CD4-positive, alpha-beta T cell (primary cell): ENCODE measurements at regions not wholly inside any gene's neighbourhood (a gene's known extent, or its start where the extent isn't known, plus 50 kb on each side); places are given as distances from the start of the nearest gene placed in this dataset.

Source experiments
- ATAC-seq: fragments of 200-7000 bp; cut with Tn5 transposase; one replicate; pipeline ENCODE4 v1.10.0; 2022; ENCODE audit warnings: mild to moderate bottlenecking; ENCODE audit not compliant: poor library complexity
- CTCF ChIA-PET: fragments of 350-600 bp; sonication (Branson Sonifier 250); formaldehyde crosslinking; loops from one replicate; lab custom pipeline; 2021; ENCODE audit warnings: antibody characterized with exemption, inconsistent platforms; lab: Charles Lee
- POLR2A ChIA-PET: fragments of 350-600 bp; sonication (Branson Sonifier 250); formaldehyde crosslinking; loops from one replicate; lab custom pipeline; 2021; ENCODE audit warnings: antibody characterized with exemption, inconsistent platforms; lab: Charles Lee
- DNase-seq, 14 experiments: peaks; one replicate each; pipeline ENCODE4 v3.0.0-alpha.2; 2013 to 2020; ENCODE audit warnings: mixed read lengths in 2 of 14
- H3K27ac ChIP-seq, 2 donors: one replicate each; pipeline versions ENCODE4 v1.5.1 to v1.7.0; 2013; ENCODE audit warnings: low read length in 2 of 2, low read depth in 1 of 2, mild to moderate bottlenecking in 1 of 2
- H3K27me3 ChIP-seq, 2 experiments: 1 replicate in 1 of 2; 2 replicates in 1 of 2; pipeline versions ENCODE4 v1.6.1 to v1.7.0; 2013; ENCODE audit warnings: low read length in 2 of 2, control low read depth in 1 of 2, mild to moderate bottlenecking in 1 of 2, moderate library complexity in 1 of 2; ENCODE audit not compliant: insufficient read depth in 2 of 2, control insufficient read depth in 1 of 2
- H3K36me3 ChIP-seq: one replicate; pipeline ENCODE4 v1.6.1; 2013; ENCODE audit warnings: low read length, control low read depth; ENCODE audit not compliant: insufficient read depth
- H3K4me1 ChIP-seq: one replicate; pipeline ENCODE4 v1.6.1; 2013; ENCODE audit warnings: low read length, control low read depth; ENCODE audit not compliant: insufficient read depth
- H3K4me3 ChIP-seq: one replicate; pipeline ENCODE4 v1.5.1; 2013; ENCODE audit warnings: mild to moderate bottlenecking, low read length, moderate library complexity
- H3K9me3 ChIP-seq, 2 experiments: 1 replicate in 1 of 2; 2 replicates in 1 of 2; pipeline versions ENCODE4 v1.6.1 to v1.7.0; 2013; ENCODE audit warnings: low read length in 2 of 2, mild to moderate bottlenecking in 2 of 2, control low read depth in 1 of 2, moderate library complexity in 1 of 2; ENCODE audit not compliant: control insufficient read depth in 1 of 2, insufficient read depth in 1 of 2
- H3K27ac Mint-ChIP-seq: one replicate; pipeline ENCODE4 v1.8.0; 2020; ENCODE audit warnings: mixed read lengths
- H3K27me3 Mint-ChIP-seq: one replicate; pipeline ENCODE4 v1.8.0; 2021; ENCODE audit warnings: mixed read lengths
- H3K36me3 Mint-ChIP-seq: one replicate; pipeline ENCODE4 v1.8.0; 2021; ENCODE audit warnings: low read depth, mixed read lengths
- H3K4me1 Mint-ChIP-seq: one replicate; pipeline ENCODE4 v1.8.0; 2021; ENCODE audit warnings: low read depth, mixed read lengths
- H3K4me3 Mint-ChIP-seq: one replicate; pipeline ENCODE4 v1.8.0; 2020; ENCODE audit warnings: mild to moderate bottlenecking, mixed read lengths
- H3K9me3 Mint-ChIP-seq: one replicate; pipeline ENCODE4 v1.8.0; 2020; ENCODE audit warnings: mixed read lengths
- CTCF ChIP-seq: fragments of 200-600 bp; IDR thresholded peaks from one replicate; pipeline ENCODE4 v1.8.0; 2022; ENCODE audit warnings: antibody characterized with exemption, mild to moderate bottlenecking
- intact Hi-C, 2 experiments: fragments of 100-400 bp; cut with DNase I in 1 of 2; cut with micrococcal nuclease in 1 of 2; formaldehyde crosslinking; loops; one replicate each; pipeline versions ENCODE4 v1.15.1 to v1.9.0; 2023 to 2025; cut with DNase I, micrococcal nuclease

GRCh38 chr7:136228171-136228570 is 251.0 kb upstream of the MTPN start:
- ChIA-PET POLR2A (no interaction called here), CTCF (no interaction called here)
- H3K4me3 ChIP-seq = no peak overlapping the region
- no peaks in the 10 kb centered on the region for H3K4me1 Mint-ChIP-seq
- H3K27me3 Mint-ChIP-seq = no peaks in the 10 kb centered on the region
- no peaks in the 10 kb centered on the region for H3K4me1 ChIP-seq
- TF ChIP-seq CTCF = no peak
- peaks cover 4% of the 10 kb centered on the region for H3K36me3 Mint-ChIP-seq
- ATAC-seq (no peak), DNase-seq (no peak)
- no peaks in the 10 kb centered on the region for H3K27me3 ChIP-seq
- H3K9me3 Mint-ChIP-seq = peaks cover 15% of the 10 kb centered on the region
- intact Hi-C loops = no loop called here
- no peak overlapping the region for H3K4me3 Mint-ChIP-seq
- H3K27ac Mint-ChIP-seq = no peak overlapping the region
- H3K36me3 ChIP-seq = no peaks in the 10 kb centered on the region
- H3K9me3 ChIP-seq = peaks cover 4 to 10% of the 10 kb centered on the region in 2 experiments
- H3K27ac ChIP-seq = no peak overlapping the region

- intact Hi-C loops = no loop called here
- no peaks in the 10 kb centered on the region for H3K27me3 Mint-ChIP-seq
- H3K27ac Mint-ChIP-seq = no peak overlapping the region
- ChIA-PET CTCF (no interaction called here), POLR2A (no interaction called here)
- H3K9me3 Mint-ChIP-seq = peaks cover 4% of the 10 kb centered on the region
- H3K4me1 Mint-ChIP-seq = no peaks in the 10 kb centered on the region
- H3K9me3 ChIP-seq = peaks cover 0 to 5% of the 10 kb centered on the region in 2 experiments
- H3K4me3 Mint-ChIP-seq = no peak overlapping the region
- H3K36me3 Mint-ChIP-seq = no peaks in the 10 kb centered on the region
- no peaks in the 10 kb centered on the region for H3K4me1 ChIP-seq
- no peak for TF ChIP-seq CTCF
- no peaks in the 10 kb centered on the region for H3K27me3 ChIP-seq
- no peak for ATAC-seq
- DNase-seq = no peak
- no peak overlapping the region for H3K27ac ChIP-seq
- H3K36me3 ChIP-seq = no peaks in the 10 kb centered on the region
- H3K4me3 ChIP-seq = no peak overlapping the region
Measured at GRCh38 chr7:136214356-136214755, 237.2 kb upstream of the MTPN start.

GRCh38 chr7:136213012-136213411 is 235.9 kb upstream of the MTPN start:
- Histone ChIP-seq H3K27me3 (no peaks in the 10 kb centered on the region), H3K36me3 (no peaks in the 10 kb centered on the region), H3K9me3 (peaks cover 0 to 8% of the 10 kb centered on the region in 2 experiments), H3K4me3 (no peak overlapping the region), H3K4me1 (no peaks in the 10 kb centered on the region), H3K27ac (no peak overlapping the region)
- TF ChIP-seq CTCF = no peak
- intact Hi-C loops = no loop called here
- no peaks in the 10 kb centered on the region for H3K4me1 Mint-ChIP-seq
- H3K4me3 Mint-ChIP-seq = no peak overlapping the region
- no peaks in the 10 kb centered on the region for H3K27me3 Mint-ChIP-seq
- ChIA-PET POLR2A (no interaction called here), CTCF (no interaction called here)
- H3K36me3 Mint-ChIP-seq = peaks cover 4% of the 10 kb centered on the region
- peaks cover 6% of the 10 kb centered on the region for H3K9me3 Mint-ChIP-seq
- DNase-seq (no peak), ATAC-seq (no peak)
- no peak overlapping the region for H3K27ac Mint-ChIP-seq
